ENCODE measurements at regions not wholly inside any gene's neighbourhood (a gene's known extent, or its start where the extent isn't known, plus 50 kb on each side); places are given as distances from the start of the nearest gene placed in this dataset.
"Not testable (repeated sequence)": the region's sequence is repeated elsewhere in the genome, so short reads cannot be mapped to it uniquely, and the experiment has no call there.

- H3K4me3 ChIP-seq (ENCODE audit: low read length, poor library complexity, severe bottlenecking); H2AFZ ChIP-seq (ENCODE audit: low read length); H3F3A ChIP-seq (ENCODE audit: low read depth); H3K4me1 ChIP-seq (ENCODE audit: insufficient read depth, low read length, poor library complexity, severe bottlenecking); H3K9me3 ChIP-seq (ENCODE audit: insufficient read depth, low read depth, low read length); H3K36me3 ChIP-seq (ENCODE audit: insufficient read depth, low read length); H3K79me2 ChIP-seq (ENCODE audit: insufficient read depth, low read length); H3K27me3 ChIP-seq (ENCODE audit: insufficient read depth, low read length, poor library complexity, severe bottlenecking); H4K20me1 ChIP-seq (ENCODE audit: insufficient read depth, low read length, poor library complexity, severe bottlenecking); H3K4me2 ChIP-seq (ENCODE audit: low read depth, low read length, poor library complexity, severe bottlenecking); H3K9ac ChIP-seq (ENCODE audit: low read depth, low read length, poor library complexity, severe bottlenecking); H3K9me2 ChIP-seq (replicated peaks; ENCODE audit: low read depth, low read length): not testable (repeated sequence)
Measured at GRCh38 chr3:10109-10996, 186.2 kb upstream of the CHL1 start.

- Histone ChIP-seq H3K9me2 (replicated peaks; ENCODE audit: low read depth, low read length) (no peaks in the 10 kb centered on the region), H3K27me3 (ENCODE audit: insufficient read depth, low read length, poor library complexity, severe bottlenecking) (no peaks in the 10 kb centered on the region), H3K4me2 (ENCODE audit: low read depth, low read length, poor library complexity, severe bottlenecking) (no peak overlapping the region), H3K9me3 (ENCODE audit: insufficient read depth, low read depth, low read length) (peaks cover 3% of the 10 kb centered on the region; the same call in 1 of the 2 replicates), H4K20me1 (ENCODE audit: insufficient read depth, low read length, poor library complexity, severe bottlenecking) (no peaks in the 10 kb centered on the region), H3K79me2 (ENCODE audit: insufficient read depth, low read length) (no peaks in the 10 kb centered on the region), H3K4me3 (ENCODE audit: low read length, poor library complexity, severe bottlenecking) (no peak overlapping the region), H2AFZ (ENCODE audit: low read length) (no peak overlapping the region), H3K9ac (ENCODE audit: low read depth, low read length, poor library complexity, severe bottlenecking) (no peak overlapping the region), H3F3A (ENCODE audit: low read depth) (0 out of 2 replicates have a peak, but pooled peaks cover 2% of the 10 kb centered on the region), H3K36me3 (ENCODE audit: insufficient read depth, low read length) (no peaks in the 10 kb centered on the region), H3K4me1 (ENCODE audit: insufficient read depth, low read length, poor library complexity, severe bottlenecking) (no peaks in the 10 kb centered on the region)
- TF ChIP-seq CTCF (conservative IDR thresholded peaks at IDR 0.05; ENCODE audit: low read length) (no peak), EZH2phosphoT487 (IDR thresholded peaks at IDR 0.05; ENCODE audit: borderline replicate concordance) (no peak)
Measured at GRCh38 chr3:11734-12133, 184.8 kb upstream of the CHL1 start.

- Histone ChIP-seq H3K9me2 (replicated peaks; ENCODE audit: low read depth, low read length) (no peaks in the 10 kb centered on the region), H2AFZ (ENCODE audit: low read length) (no peak overlapping the region), H3K9me3 (ENCODE audit: insufficient read depth, low read depth, low read length) (peaks cover 3% of the 10 kb centered on the region; the same call in 1 of the 2 replicates), H3K36me3 (ENCODE audit: insufficient read depth, low read length) (no peaks in the 10 kb centered on the region), H3K4me2 (ENCODE audit: low read depth, low read length, poor library complexity, severe bottlenecking) (no peak overlapping the region), H3K4me3 (ENCODE audit: low read length, poor library complexity, severe bottlenecking) (no peak overlapping the region), H3K4me1 (ENCODE audit: insufficient read depth, low read length, poor library complexity, severe bottlenecking) (no peaks in the 10 kb centered on the region), H3K9ac (ENCODE audit: low read depth, low read length, poor library complexity, severe bottlenecking) (no peak overlapping the region), H3K79me2 (ENCODE audit: insufficient read depth, low read length) (no peaks in the 10 kb centered on the region), H3K27me3 (ENCODE audit: insufficient read depth, low read length, poor library complexity, severe bottlenecking) (no peaks in the 10 kb centered on the region), H4K20me1 (ENCODE audit: insufficient read depth, low read length, poor library complexity, severe bottlenecking) (no peaks in the 10 kb centered on the region), H3F3A (ENCODE audit: low read depth) (0 out of 2 replicates have a peak, but pooled peaks cover 2% of the 10 kb centered on the region)
- TF ChIP-seq CTCF (conservative IDR thresholded peaks at IDR 0.05; ENCODE audit: low read length) (no peak), EZH2phosphoT487 (IDR thresholded peaks at IDR 0.05; ENCODE audit: borderline replicate concordance) (no peak)
Measured at GRCh38 chr3:14652-15051, 181.9 kb upstream of the CHL1 start.
